GM12875 (cell line): ENCODE measurements at regions not wholly inside any gene's neighbourhood (a gene's known extent, or its start where the extent isn't known, plus 50 kb on each side); places are given as distances from the start of the nearest gene placed in this dataset.
"Not testable (repeated sequence)": the region's sequence is repeated elsewhere in the genome, so short reads cannot be mapped to it uniquely, and the experiment has no call there.

Experiments used
- H3K4me3 ChIP-seq: one replicate; pipeline ENCODE4 v1.5.1; 2011; ENCODE audit warnings: low read depth, low read length, control low read depth
- CTCF ChIP-seq: IDR thresholded peaks from 2 replicates; pipeline ENCODE4 v1.5.1; 2011; ENCODE audit warnings: low read depth, mild to moderate bottlenecking, control low read depth, inconsistent platforms, low read length, moderate library complexity, borderline replicate concordance; ENCODE audit not compliant: insufficient read depth

GRCh38 chr2:84016183-84016582 lies 442.9 kb downstream of the SUCLG1 start:
- TF ChIP-seq CTCF, result no peak
- no peak overlapping the region for H3K4me3 ChIP-seq

GRCh38 chr2:83997889-83998288 lies 461.2 kb downstream of the SUCLG1 start:
- TF ChIP-seq CTCF, result no peak

DNA sequence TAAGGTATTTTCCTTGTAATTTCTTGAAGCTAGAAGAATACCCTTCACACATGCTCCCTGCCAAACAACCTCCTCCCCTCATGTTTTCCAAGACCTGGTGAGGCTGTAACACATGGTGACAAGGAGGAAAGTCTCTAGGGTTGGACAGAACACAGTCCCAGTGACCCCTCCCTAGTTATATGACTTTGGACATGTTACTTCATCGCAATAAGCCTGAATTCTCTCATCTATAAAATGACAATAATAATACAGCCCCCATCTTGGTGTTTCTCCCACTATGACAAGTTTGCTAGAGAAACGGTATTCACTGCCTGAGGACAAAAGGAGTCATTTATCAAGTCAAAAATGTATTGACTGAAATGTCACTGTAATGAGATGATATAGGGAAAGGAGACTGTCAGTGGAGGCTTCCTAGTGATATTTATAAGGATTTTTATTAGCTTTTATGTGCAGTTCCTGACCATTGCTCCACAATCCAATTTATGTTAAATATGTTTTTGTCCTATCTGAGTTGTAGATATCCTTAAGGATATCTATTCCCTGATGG lies 464.4 kb downstream of the SUCLG1 start:
- TF ChIP-seq CTCF, result no peak
- H3K4me3 ChIP-seq, result no peak overlapping the region

More at GRCh38 chr2:83997889-83998288, 461.2 kb downstream of the SUCLG1 start:
- H3K4me3 ChIP-seq, result no peak overlapping the region

DNA sequence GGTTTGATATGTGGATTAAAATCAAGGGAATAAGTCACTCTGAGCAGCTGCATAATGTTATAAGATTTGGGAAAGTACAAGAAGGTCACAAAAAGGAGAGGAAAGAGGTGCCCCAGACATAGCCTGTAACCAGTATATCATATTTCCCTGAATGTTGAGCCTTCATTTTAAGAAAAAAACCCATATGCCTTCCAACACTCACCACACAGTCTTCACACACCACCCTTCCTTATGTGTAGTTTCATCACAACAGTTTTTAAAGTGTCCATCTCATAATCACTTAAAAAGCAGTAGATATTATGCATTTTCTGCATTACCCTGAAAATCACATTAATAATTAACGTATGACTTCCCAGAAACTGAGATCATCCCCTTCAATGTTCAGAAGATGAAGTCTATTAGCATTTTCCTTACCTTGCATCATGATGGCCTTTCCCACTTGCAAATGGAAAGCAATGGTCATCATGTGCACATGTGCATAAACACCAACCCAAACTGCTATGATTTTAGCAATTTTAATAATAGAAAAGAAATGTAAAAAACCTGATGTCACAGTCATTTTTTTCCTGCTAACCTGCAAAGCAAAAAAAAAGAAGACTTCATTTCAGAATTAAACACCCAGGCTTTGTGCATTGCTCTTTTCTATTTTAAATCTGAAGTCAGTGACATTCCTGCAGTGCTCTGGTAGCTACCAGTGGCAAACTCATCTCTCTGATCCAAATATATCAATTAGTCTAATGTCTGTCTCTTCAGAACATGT lies 465.0 kb downstream of the SUCLG1 start:
- TF ChIP-seq CTCF, result no peak
- H3K4me3 ChIP-seq, result no peak overlapping the region

GRCh38 chr2:83991992-83992391 lies 467.1 kb downstream of the SUCLG1 start:
- no peak overlapping the region for H3K4me3 ChIP-seq
- no peak for TF ChIP-seq CTCF

- TF ChIP-seq CTCF, result no peak
These were observed 468.4 kb downstream of the SUCLG1 start for GRCh38 chr2:83990636-83991035.

GRCh38 chr2:83976628-83977027 lies 482.5 kb downstream of the SUCLG1 start:
- not testable (repeated sequence) for H3K4me3 ChIP-seq

More at GRCh38 chr2:83990636-83991035, 468.4 kb downstream of the SUCLG1 start:
- no peak overlapping the region for H3K4me3 ChIP-seq
